Uterus (tissue), 3 donors: ENCODE measurements at regions not wholly inside any gene's neighbourhood (a gene's known extent, or its start where the extent isn't known, plus 50 kb on each side); places are given as distances from the start of the nearest gene placed in this dataset.

Source experiments
- DNase-seq, 2 donors: peaks; one replicate each; pipeline ENCODE4 v3.0.0-alpha.2; 2019 to 2020
- H3K27ac ChIP-seq, 2 donors: fragments of 200-600 bp; sonication (generic); 1 replicate in 1 of 2; 2 replicates in 1 of 2; pipeline ENCODE4 v1.5.1; 2016 to 2018
- H3K27me3 ChIP-seq, 2 donors: fragments of 200-600 bp; sonication (generic); one replicate each; pipeline ENCODE4 v1.5.1; 2018 to 2019; ENCODE audit warnings: control low read depth in 1 of 2
- H3K36me3 ChIP-seq, 2 donors: fragments of 200-600 bp; sonication (generic); one replicate each; pipeline ENCODE4 v1.5.1; 2019; ENCODE audit warnings: control low read depth in 1 of 2
- H3K4me1 ChIP-seq, 2 donors: fragments of 200-600 bp; sonication (generic); one replicate each; pipeline ENCODE4 v1.5.1; 2018 to 2019; ENCODE audit warnings: control low read depth in 1 of 2
- H3K4me3 ChIP-seq, 2 donors: fragments of 200-600 bp; sonication (generic); 1 replicate in 1 of 2; 2 replicates in 1 of 2; pipeline ENCODE4 v1.5.1; 2018 to 2019; ENCODE audit warnings: mild to moderate bottlenecking in 1 of 2
- H3K9me3 ChIP-seq, 2 donors: fragments of 200-600 bp; sonication (generic); one replicate each; pipeline ENCODE4 v1.5.1; 2019; ENCODE audit warnings: control low read depth in 1 of 2
- CTCF ChIP-seq, 4 experiments: fragments of 200-600 bp in 2 of 4; fragments of 450-650 bp in 2 of 4; sonication (generic) in 2 of 4; IDR thresholded peaks; one replicate each; pipeline ENCODE4 v1.5.1; 2016 to 2019; ENCODE audit warnings: antibody characterized with exemption in 4 of 4, mild to moderate bottlenecking in 2 of 4, moderate library complexity in 1 of 4
- POLR2A ChIP-seq, 2 donors: fragments of 450-650 bp; IDR thresholded peaks; one replicate each; pipeline ENCODE4 v1.6.1; 2016; ENCODE audit warnings: antibody characterized with exemption in 2 of 2, mild to moderate bottlenecking in 1 of 2, moderate library complexity in 1 of 2
- intact Hi-C: fragments of 100-400 bp; cut with DNase I; formaldehyde crosslinking; loops from one replicate; pipeline ENCODE4 v1.15.1; 2023; ENCODE audit warnings: low total_unique reads
- donor health status: DM: yes; HTN: yes; CAD: no.

- no peaks in the 10 kb centered on the region for H3K27me3 ChIP-seq
- intact Hi-C loops, result no loop called here
- no peak overlapping the region for H3K4me3 ChIP-seq
- no peaks in the 10 kb centered on the region for H3K4me1 ChIP-seq
- TF ChIP-seq CTCF (IDR thresholded peaks at IDR 0.05) (no peak), POLR2A (IDR thresholded peaks at IDR 0.05) (no peak)
- no peaks in the 10 kb centered on the region for H3K9me3 ChIP-seq
- H3K27ac ChIP-seq, result no peak overlapping the region
- H3K36me3 ChIP-seq, result no peaks in the 10 kb centered on the region
- no peak for DNase-seq
Measured at GRCh38 chr3:146780251-146780650, 175.1 kb upstream of the PLSCR5 start.

- intact Hi-C loops, result no loop called here
- Histone ChIP-seq H3K27me3 (no peaks in the 10 kb centered on the region), H3K36me3 (no peaks in the 10 kb centered on the region), H3K27ac (no peak overlapping the region), H3K4me3 (no peak overlapping the region), H3K9me3 (no peaks in the 10 kb centered on the region), H3K4me1 (no peaks in the 10 kb centered on the region)
- no peak for TF ChIP-seq POLR2A (IDR thresholded peaks at IDR 0.05)
- no peak for TF ChIP-seq CTCF (IDR thresholded peaks at IDR 0.05)
- no peak for DNase-seq
Measured at GRCh38 chr3:146777941-146778340, 172.8 kb upstream of the PLSCR5 start.

GRCh38 chr3:146772211-146772743 is 167.1 kb upstream of the PLSCR5 start:
- Histone ChIP-seq H3K27ac (no peak overlapping the region), H3K9me3 (no peaks in the 10 kb centered on the region), H3K36me3 (no peaks in the 10 kb centered on the region), H3K27me3 (no peaks in the 10 kb centered on the region), H3K4me3 (no peak overlapping the region), H3K4me1 (no peaks in the 10 kb centered on the region)
- intact Hi-C loops, result no loop called here
- TF ChIP-seq CTCF (IDR thresholded peaks at IDR 0.05), result no peak
- no peak for TF ChIP-seq POLR2A (IDR thresholded peaks at IDR 0.05)
- no peak for DNase-seq

GRCh38 chr3:146770881-146771280 is 165.7 kb upstream of the PLSCR5 start:
- Histone ChIP-seq H3K27me3 (no peaks in the 10 kb centered on the region), H3K4me1 (no peaks in the 10 kb centered on the region), H3K27ac (no peak overlapping the region), H3K36me3 (no peaks in the 10 kb centered on the region), H3K4me3 (no peak overlapping the region), H3K9me3 (no peaks in the 10 kb centered on the region)
- TF ChIP-seq CTCF (IDR thresholded peaks at IDR 0.05) (no peak), POLR2A (IDR thresholded peaks at IDR 0.05) (no peak)
- intact Hi-C loops, result no loop called here
- DNase-seq, result no peak

GRCh38 chr3:146770301-146770700 is 165.2 kb upstream of the PLSCR5 start:
- intact Hi-C loops, result no loop called here
- DNase-seq, result no peak
- Histone ChIP-seq H3K4me3 (no peak overlapping the region), H3K36me3 (no peaks in the 10 kb centered on the region), H3K9me3 (no peaks in the 10 kb centered on the region), H3K4me1 (no peaks in the 10 kb centered on the region), H3K27ac (no peak overlapping the region), H3K27me3 (no peaks in the 10 kb centered on the region)
- TF ChIP-seq CTCF (IDR thresholded peaks at IDR 0.05) (no peak), POLR2A (IDR thresholded peaks at IDR 0.05) (no peak)
